GM18909 (cell line): ENCODE measurements at regions not wholly inside any gene's neighbourhood (a gene's known extent, or its start where the extent isn't known, plus 50 kb on each side); places are given as distances from the start of the nearest gene placed in this dataset.
"Not testable (repeated sequence)": the region's sequence is repeated elsewhere in the genome, so short reads cannot be mapped to it uniquely, and the experiment has no call there.

Source experiments
- ATAC-seq: cut with Tn5 transposase; IDR thresholded peaks from one replicate; pipeline ENCODE4 v1.9.1; 2021; ENCODE audit warnings: mild to moderate bottlenecking; ENCODE audit not compliant: unreplicated experiment, poor library complexity

GRCh38 chr4:14379183-14379582 is 623.1 kb upstream of the CPEB2 start:
- ATAC-seq = no peak

- no peak for ATAC-seq
Observed at GRCh38 chr4:14383652-14384051, 618.6 kb upstream of the CPEB2 start.

GRCh38 chr4:14384824-14385223 is 617.5 kb upstream of the CPEB2 start:
- no peak for ATAC-seq

- no peak for ATAC-seq
Observed at GRCh38 chr4:14386196-14386595, 616.1 kb upstream of the CPEB2 start.

GRCh38 chr4:14387647-14388046 is 614.6 kb upstream of the CPEB2 start:
- ATAC-seq = no peak

- no peak for ATAC-seq
Observed at GRCh38 chr4:14392378-14392777, 609.9 kb upstream of the CPEB2 start.

GRCh38 chr4:14396183-14396582 is 606.1 kb upstream of the CPEB2 start:
- no peak for ATAC-seq

GRCh38 chr4:14399848-14400247 is 602.4 kb upstream of the CPEB2 start:
- ATAC-seq = no peak

GRCh38 chr4:14400307-14400706 is 602.0 kb upstream of the CPEB2 start:
- no peak for ATAC-seq

- ATAC-seq = no peak
Observed at GRCh38 chr4:14403132-14403531, 599.1 kb upstream of the CPEB2 start.

GRCh38 chr4:14404730-14405129 is 597.6 kb upstream of the CPEB2 start:
- ATAC-seq = no peak

GRCh38 chr4:14410516-14410915 is 591.8 kb upstream of the CPEB2 start:
- ATAC-seq = no peak

- no peak for ATAC-seq
Observed at GRCh38 chr4:14415146-14415545, 587.1 kb upstream of the CPEB2 start.

- ATAC-seq = no peak
Observed at GRCh38 chr4:14419516-14419915, 582.8 kb upstream of the CPEB2 start.

- not testable (repeated sequence) for ATAC-seq
Observed at GRCh38 chr4:14426297-14426696, 576.0 kb upstream of the CPEB2 start.

- ATAC-seq = no peak
Observed at GRCh38 chr4:14428125-14428524, 574.2 kb upstream of the CPEB2 start.

- no peak for ATAC-seq
Observed at GRCh38 chr4:14431155-14432134, 570.8 kb upstream of the CPEB2 start.

GRCh38 chr4:14434483-14434882 is 567.8 kb upstream of the CPEB2 start:
- ATAC-seq = no peak

- no peak for ATAC-seq
Observed at GRCh38 chr4:14434916-14435315, 567.4 kb upstream of the CPEB2 start.

GRCh38 chr4:14441561-14441960 is 560.7 kb upstream of the CPEB2 start:
- ATAC-seq = no peak

GRCh38 chr4:14445882-14446281 is 556.4 kb upstream of the CPEB2 start:
- no peak for ATAC-seq

- no peak for ATAC-seq
Observed at GRCh38 chr4:14446311-14446710, 556.0 kb upstream of the CPEB2 start.
